Trophoblast cell (in vitro differentiated cells and primary cell): ENCODE measurements at regions not wholly inside any gene's neighbourhood (a gene's known extent, or its start where the extent isn't known, plus 50 kb on each side); places are given as distances from the start of the nearest gene placed in this dataset.

Source experiments
- DNase-seq, 2 donors: peaks; one replicate each; pipeline ENCODE4 v3.0.0-alpha.2; 2016
- H2AFZ ChIP-seq: 2 replicates; pipeline ENCODE4 v1.6.1; 2013; ENCODE audit warnings: low read length, moderate library complexity, mild to moderate bottlenecking; ENCODE audit not compliant: insufficient read depth, poor library complexity
- H2AK5ac ChIP-seq: 2 replicates; pipeline ENCODE4 v1.6.1; 2013; ENCODE audit warnings: mild to moderate bottlenecking, low read length
- H2BK120ac ChIP-seq: 2 replicates; pipeline ENCODE4 v1.6.1; 2013; ENCODE audit warnings: low read length, mild to moderate bottlenecking, moderate library complexity; ENCODE audit not compliant: insufficient read depth, poor library complexity
- H2BK12ac ChIP-seq: 2 replicates; pipeline ENCODE4 v1.6.1; 2013; ENCODE audit warnings: mild to moderate bottlenecking, low read length, moderate library complexity
- H2BK5ac ChIP-seq: 2 replicates; pipeline ENCODE4 v1.6.1; 2013; ENCODE audit warnings: low read length, low read depth, moderate library complexity, mild to moderate bottlenecking; ENCODE audit not compliant: poor library complexity
- H3K14ac ChIP-seq: 2 replicates; pipeline ENCODE4 v1.6.1; 2013; ENCODE audit warnings: mild to moderate bottlenecking, low read length
- H3K18ac ChIP-seq: 2 replicates; pipeline ENCODE4 v1.6.1; 2013; ENCODE audit warnings: mild to moderate bottlenecking, low read length
- H3K23ac ChIP-seq: 2 replicates; pipeline ENCODE4 v1.6.1; 2013; ENCODE audit warnings: low read length
- H3K27ac ChIP-seq: 2 replicates; pipeline ENCODE4 v1.5.1; 2013; ENCODE audit warnings: low read depth, mild to moderate bottlenecking, inconsistent platforms, low read length, moderate library complexity
- H3K27me3 ChIP-seq: 2 replicates; pipeline ENCODE4 v1.6.1; 2013; ENCODE audit warnings: inconsistent platforms, mild to moderate bottlenecking, low read length, moderate library complexity; ENCODE audit not compliant: insufficient read depth
- H3K36me3 ChIP-seq, 2 experiments: 1 replicate in 1 of 2; 2 replicates in 1 of 2; pipeline ENCODE4 v1.6.1; 2013; ENCODE audit warnings: low read length in 2 of 2, mild to moderate bottlenecking in 2 of 2, moderate library complexity in 1 of 2; ENCODE audit not compliant: insufficient read depth in 2 of 2, control insufficient read depth in 1 of 2
- H3K4ac ChIP-seq: 2 replicates; pipeline ENCODE4 v1.6.1; 2013; ENCODE audit warnings: low read depth, mild to moderate bottlenecking, low read length, moderate library complexity
- H3K4me1 ChIP-seq, 2 experiments: 1 replicate in 1 of 2; 2 replicates in 1 of 2; pipeline ENCODE4 v1.6.1; 2013; ENCODE audit warnings: low read length in 2 of 2, mild to moderate bottlenecking in 2 of 2, moderate library complexity in 1 of 2; ENCODE audit not compliant: insufficient read depth in 2 of 2, control insufficient read depth in 1 of 2
- H3K4me2 ChIP-seq: 2 replicates; pipeline ENCODE4 v1.6.1; 2013; ENCODE audit warnings: inconsistent platforms, mild to moderate bottlenecking, low read length, moderate library complexity
- H3K4me3 ChIP-seq: 2 replicates; pipeline ENCODE4 v1.5.1; 2013; ENCODE audit warnings: mild to moderate bottlenecking, low read depth, low read length, inconsistent platforms
- H3K79me1 ChIP-seq: one replicate; pipeline ENCODE4 v1.6.1; 2013; ENCODE audit warnings: low read length
- H3K79me2 ChIP-seq: 2 replicates; pipeline ENCODE4 v1.6.1; 2013; ENCODE audit warnings: low read length, mild to moderate bottlenecking; ENCODE audit not compliant: control insufficient read depth, insufficient read depth, poor library complexity
- H3K9ac ChIP-seq: 2 replicates; pipeline ENCODE4 v1.6.1; 2013; ENCODE audit warnings: mild to moderate bottlenecking, low read length
- H3K9me3 ChIP-seq: 2 replicates; pipeline ENCODE4 v1.6.1; 2013; ENCODE audit warnings: low read depth, mild to moderate bottlenecking, control low read depth, inconsistent platforms, low read length; ENCODE audit not compliant: insufficient read depth
- H4K12ac ChIP-seq: 2 replicates; pipeline ENCODE4 v1.6.1; 2013; ENCODE audit warnings: low read depth, mild to moderate bottlenecking, low read length, moderate library complexity
- H4K8ac ChIP-seq: 2 replicates; pipeline ENCODE4 v1.6.1; 2013; ENCODE audit warnings: low read depth, mild to moderate bottlenecking, low read length, moderate library complexity
- H4K91ac ChIP-seq: one replicate; pipeline ENCODE4 v1.6.1; 2013; ENCODE audit warnings: low read depth, mild to moderate bottlenecking, low read length, moderate library complexity
- whole genome bisulfite sequencing: extraction: QIAGEN DNeasy Blood & Tissue Kit; methylation state at CpG from one replicate; pipeline ENCODE4 v1.1.7; 2013; ENCODE audit warnings: missing lambda C conversion rate; ENCODE audit not compliant: insufficient read length, insufficient coverage; ENCODE audit errors: extremely low coverage; 5-methylcytosine and 5-hydroxymethylcytosine counted together

DNA sequence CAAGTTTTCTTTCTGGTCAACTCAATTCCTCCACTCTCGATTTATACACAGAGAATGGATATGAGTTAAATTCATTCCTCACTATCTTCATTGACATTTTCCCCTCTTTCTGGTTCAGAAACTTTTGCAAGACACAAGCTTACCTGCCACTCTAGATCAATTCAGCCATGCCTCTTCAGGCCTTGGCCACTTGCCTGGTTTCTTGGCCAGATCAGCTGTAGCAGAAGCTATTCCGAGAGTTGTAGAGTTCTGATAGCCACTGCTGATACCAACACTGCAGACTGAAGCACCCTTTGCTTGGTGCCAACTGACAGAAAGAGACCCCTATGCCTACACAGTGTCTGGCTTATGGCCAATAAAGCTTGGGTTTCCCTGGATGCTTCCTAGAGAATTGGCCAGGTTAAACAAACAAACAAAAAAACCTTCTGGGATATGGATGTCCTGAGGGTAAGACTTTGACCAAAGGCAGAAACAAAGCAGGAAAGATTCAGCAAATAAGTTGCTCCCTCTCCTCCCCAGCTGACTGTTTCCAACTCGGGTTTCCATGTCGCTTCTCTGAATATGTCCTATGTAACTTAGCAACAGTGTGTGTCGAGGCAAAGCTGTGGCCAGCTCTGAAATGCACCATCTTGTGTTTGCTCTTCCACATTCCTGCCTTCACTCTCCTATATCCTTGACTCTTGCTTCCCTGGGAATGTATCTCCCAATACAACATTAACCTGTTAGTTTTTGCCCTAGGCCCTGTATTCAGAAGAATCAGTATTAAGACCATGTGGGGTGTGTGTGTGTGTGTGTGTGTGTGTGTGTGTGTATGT is 521.6 kb downstream of the EPHA3 start:
- Histone ChIP-seq H3K79me1 (no peaks in the 10 kb centered on the region), H3K14ac (no peak overlapping the region), H2AK5ac (no peak overlapping the region), H3K4me3 (no peak overlapping the region), H3K18ac (no peak overlapping the region), H4K91ac (no peak overlapping the region), H2BK5ac (no peak overlapping the region), H3K4ac (no peak overlapping the region), H3K4me2 (no peak overlapping the region), H2BK12ac (no peak overlapping the region), H3K36me3 (no peaks in the 10 kb centered on the region), H4K12ac (no peak overlapping the region), H3K9me3 (no peaks in the 10 kb centered on the region), H2AFZ (no peak overlapping the region), H3K27ac (no peak overlapping the region), H2BK120ac (no peak overlapping the region), H3K23ac (no peak overlapping the region), H3K79me2 (no peaks in the 10 kb centered on the region), H4K8ac (no peak overlapping the region), H3K4me1 (no peaks in the 10 kb centered on the region), H3K9ac (no peak overlapping the region), H3K27me3 (no peaks in the 10 kb centered on the region)
- WGBS = no CpG with 5 or more reads among the region's 5 CpGs
- no peak for DNase-seq

DNA sequence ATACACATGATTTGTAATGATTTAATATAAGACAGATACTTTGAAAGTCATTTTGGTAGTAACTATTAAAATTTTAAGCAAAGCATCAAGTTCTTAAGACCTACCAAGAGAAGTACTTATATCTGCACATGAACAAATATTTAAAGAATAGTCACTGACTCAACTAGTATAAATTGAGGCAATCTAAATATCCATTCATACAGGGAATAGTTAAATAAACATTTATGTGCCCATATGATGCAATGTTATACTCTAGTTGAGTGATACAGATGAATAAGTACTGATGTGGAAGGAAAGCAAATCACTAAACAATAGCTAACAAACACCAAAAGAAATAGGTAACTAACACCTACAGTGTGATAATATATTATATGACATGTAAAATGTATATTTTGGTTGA is 527.7 kb downstream of the EPHA3 start:
- H3K23ac ChIP-seq = no peak overlapping the region
- H3K18ac ChIP-seq = no peak overlapping the region
- H3K14ac ChIP-seq = no peak overlapping the region
- no peak overlapping the region for H2AK5ac ChIP-seq
- no peak overlapping the region for H4K8ac ChIP-seq
- no peaks in the 10 kb centered on the region for H3K79me2 ChIP-seq
- no peaks in the 10 kb centered on the region for H3K36me3 ChIP-seq
- H4K91ac ChIP-seq = no peak overlapping the region
- H3K4me1 ChIP-seq = no peaks in the 10 kb centered on the region
- H3K9me3 ChIP-seq = peaks cover 2% of the 10 kb centered on the region
- no peak overlapping the region for H4K12ac ChIP-seq
- H2BK120ac ChIP-seq = no peak overlapping the region
- no peak overlapping the region for H3K4ac ChIP-seq
- H3K4me3 ChIP-seq = no peak overlapping the region
- no peak overlapping the region for H3K9ac ChIP-seq
- no peak for DNase-seq
- no peak overlapping the region for H2BK12ac ChIP-seq
- no peaks in the 10 kb centered on the region for H3K27me3 ChIP-seq
- no peak overlapping the region for H2BK5ac ChIP-seq
- no peaks in the 10 kb centered on the region for H3K79me1 ChIP-seq
- H2AFZ ChIP-seq = no peak overlapping the region
- no peak overlapping the region for H3K27ac ChIP-seq
- H3K4me2 ChIP-seq = no peak overlapping the region

DNA sequence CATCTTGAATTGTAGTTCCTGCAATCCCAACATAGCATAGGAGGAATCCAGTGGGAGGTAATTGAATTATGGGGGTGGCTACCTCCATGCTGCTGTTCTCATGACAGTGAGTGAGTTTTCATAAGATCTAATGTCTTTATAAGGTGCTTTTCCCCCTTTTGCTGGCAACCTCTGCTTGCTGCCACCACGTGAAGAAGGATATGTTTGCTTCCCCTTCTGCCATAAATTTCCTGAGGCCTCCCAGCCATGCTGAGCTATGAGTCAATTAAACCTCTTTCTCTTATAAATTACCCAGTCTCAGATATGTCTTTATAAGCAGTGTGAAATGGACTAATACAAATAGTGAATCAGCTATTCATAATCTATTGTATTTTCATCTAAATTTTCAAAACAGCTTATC is 537.3 kb downstream of the EPHA3 start:
- no peak overlapping the region for H3K27ac ChIP-seq
- H3K36me3 ChIP-seq = no peaks in the 10 kb centered on the region
- H2AFZ ChIP-seq = no peak overlapping the region
- H4K8ac ChIP-seq = no peak overlapping the region
- no peak overlapping the region for H2BK12ac ChIP-seq
- H2BK5ac ChIP-seq = no peak overlapping the region
- H3K79me1 ChIP-seq = no peaks in the 10 kb centered on the region
- H3K4ac ChIP-seq = no peak overlapping the region
- no CpG with 5 or more reads among the region's 1 CpG for WGBS
- no peak overlapping the region for H3K9ac ChIP-seq
- H4K91ac ChIP-seq = no peak overlapping the region
- H2BK120ac ChIP-seq = no peak overlapping the region
- H3K9me3 ChIP-seq = no peaks in the 10 kb centered on the region
- H3K23ac ChIP-seq = no peak overlapping the region
- no peaks in the 10 kb centered on the region for H3K4me1 ChIP-seq
- H2AK5ac ChIP-seq = no peak overlapping the region
- no peak overlapping the region for H3K14ac ChIP-seq
- no peak overlapping the region for H4K12ac ChIP-seq
- no peak overlapping the region for H3K4me3 ChIP-seq
- H3K27me3 ChIP-seq = no peaks in the 10 kb centered on the region
- no peak overlapping the region for H3K18ac ChIP-seq
- DNase-seq = no peak
- H3K79me2 ChIP-seq = no peaks in the 10 kb centered on the region
- no peak overlapping the region for H3K4me2 ChIP-seq

DNA sequence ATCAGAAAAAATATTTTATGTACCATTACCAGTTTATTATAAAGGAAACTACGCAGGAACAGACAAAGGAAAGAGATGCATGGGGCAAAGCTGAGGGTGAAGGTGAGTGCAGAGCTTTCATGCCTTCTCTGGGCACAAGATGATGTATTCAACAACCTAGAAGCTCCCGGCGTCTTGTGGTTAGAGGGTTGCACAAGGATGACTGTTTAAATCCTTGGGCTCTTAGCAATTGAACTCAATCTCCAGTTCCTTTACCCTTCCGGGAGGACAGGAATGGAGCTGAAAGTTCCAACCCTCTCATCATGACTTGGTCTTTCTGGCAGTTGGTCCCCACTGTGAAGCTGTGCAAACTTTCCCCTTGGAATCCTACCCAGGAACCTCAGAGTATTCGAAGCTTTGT is 542.0 kb downstream of the EPHA3 start:
- H3K14ac ChIP-seq = no peak overlapping the region
- no peak overlapping the region for H2BK12ac ChIP-seq
- H3K4ac ChIP-seq = no peak overlapping the region
- no CpG with 5 or more reads among the region's 5 CpGs for WGBS
- H2BK120ac ChIP-seq = no peak overlapping the region
- H3K18ac ChIP-seq = no peak overlapping the region
- no peaks in the 10 kb centered on the region for H3K79me1 ChIP-seq
- no peak overlapping the region for H4K12ac ChIP-seq
- no peaks in the 10 kb centered on the region for H3K9me3 ChIP-seq
- no peak overlapping the region for H3K27ac ChIP-seq
- H3K4me3 ChIP-seq = no peak overlapping the region
- H3K4me1 ChIP-seq = no peaks in the 10 kb centered on the region
- no peak for DNase-seq
- H3K79me2 ChIP-seq = no peaks in the 10 kb centered on the region
- no peaks in the 10 kb centered on the region for H3K27me3 ChIP-seq
- no peak overlapping the region for H4K91ac ChIP-seq
- H2AK5ac ChIP-seq = no peak overlapping the region
- no peak overlapping the region for H4K8ac ChIP-seq
- no peak overlapping the region for H3K9ac ChIP-seq
- H2BK5ac ChIP-seq = no peak overlapping the region
- H2AFZ ChIP-seq = no peak overlapping the region
- H3K4me2 ChIP-seq = no peak overlapping the region
- no peak overlapping the region for H3K23ac ChIP-seq
- H3K36me3 ChIP-seq = no peaks in the 10 kb centered on the region
